K562 (cell line): ENCODE measurements at regions not wholly inside any gene's neighbourhood (a gene's known extent, or its start where the extent isn't known, plus 50 kb on each side); places are given as distances from the start of the nearest gene placed in this dataset.

Source experiments
- HMGXB4 ChIP-seq: sonication (generic); formaldehyde crosslinking; IDR thresholded peaks from 2 replicates; pipeline ENCODE4 v1.8.1; 2023; ENCODE audit warnings: mild to moderate bottlenecking, missing genetic modification reagents
- KDM2B ChIP-seq: fragments of 250-450 bp; sonication (Bioruptor Pico); IDR thresholded peaks from 2 replicates; pipeline ENCODE4 v1.8.0; 2021; ENCODE audit warnings: mild to moderate bottlenecking, moderate library complexity
- MBD1 ChIP-seq: fragments of 250-450 bp; sonication (Bioruptor Pico); IDR thresholded peaks from 2 replicates; pipeline ENCODE4 v1.8.0; 2022; ENCODE audit warnings: inconsistent platforms
- NCOA4 ChIP-seq: fragments of 450-650 bp; IDR thresholded peaks from 2 replicates; pipeline ENCODE4 v1.6.1; 2018; ENCODE audit warnings: mild to moderate bottlenecking; ENCODE audit not compliant: partially characterized antibody
- OTX1 ChIP-seq: fragments of 450-650 bp; formaldehyde crosslinking; IDR thresholded peaks from 2 replicates; pipeline ENCODE4 v1.4.0; 2022; ENCODE audit warnings: mild to moderate bottlenecking
- RAD51 ChIP-seq: fragments of 450-650 bp; IDR thresholded peaks from 2 replicates; pipeline ENCODE4 v1.7.1; 2016; ENCODE audit warnings: low read depth, mild to moderate bottlenecking, borderline replicate concordance
- TF ChIP-seq, protein P1 (sequence below): fragments of 450-650 bp; formaldehyde crosslinking; IDR thresholded peaks from 2 replicates; pipeline ENCODE4 v1.4.0; 2020; ENCODE audit warnings: mild to moderate bottlenecking, mixed read lengths

DNA sequence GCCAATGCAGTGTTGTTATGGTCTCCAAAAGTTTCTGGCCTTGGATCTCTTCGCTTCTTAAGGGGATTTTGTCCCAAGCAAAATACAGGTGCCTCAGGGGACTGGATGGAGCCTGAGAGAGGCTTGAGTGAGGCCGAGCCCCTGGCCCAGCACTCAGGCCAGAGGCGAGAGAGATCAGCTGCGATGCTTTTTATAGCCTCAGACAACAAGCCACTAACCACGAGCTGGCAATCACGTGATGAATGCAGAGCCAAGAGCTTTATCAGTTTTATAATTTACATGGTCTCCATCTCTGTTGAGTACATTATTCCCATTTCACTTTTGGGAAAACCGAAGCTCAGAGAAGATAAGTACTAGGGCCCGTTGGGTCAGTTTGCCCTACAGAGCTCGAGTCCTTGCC is 360.0 kb upstream of the CDH5 start (continued):
- TF ChIP-seq RAD51 = peak; percentile 39; the same call in 1 of the 2 replicates
- TF ChIP-seq HMGXB4 (CRISPR knock-in tag) = no peak
- no peak for TF ChIP-seq MBD1 (CRISPR knock-in tag)
- TF ChIP-seq, protein P1, sequence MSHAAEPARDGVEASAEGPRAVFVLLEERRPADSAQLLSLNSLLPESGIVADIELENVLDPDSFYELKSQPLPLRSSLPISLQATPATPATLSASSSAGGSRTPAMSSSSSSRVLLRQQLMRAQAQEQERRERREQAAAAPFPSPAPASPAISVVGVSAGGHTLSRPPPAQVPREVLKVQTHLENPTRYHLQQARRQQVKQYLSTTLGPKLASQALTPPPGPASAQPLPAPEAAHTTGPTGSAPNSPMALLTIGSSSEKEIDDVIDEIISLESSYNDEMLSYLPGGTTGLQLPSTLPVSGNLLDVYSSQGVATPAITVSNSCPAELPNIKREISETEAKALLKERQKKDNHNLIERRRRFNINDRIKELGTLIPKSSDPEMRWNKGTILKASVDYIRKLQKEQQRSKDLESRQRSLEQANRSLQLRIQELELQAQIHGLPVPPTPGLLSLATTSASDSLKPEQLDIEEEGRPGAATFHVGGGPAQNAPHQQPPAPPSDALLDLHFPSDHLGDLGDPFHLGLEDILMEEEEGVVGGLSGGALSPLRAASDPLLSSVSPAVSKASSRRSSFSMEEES (CRISPR knock-in tag) = peak; percentile 93
- TF ChIP-seq KDM2B (CRISPR knock-in tag) = no peak
- no peak for TF ChIP-seq OTX1
- no peak for TF ChIP-seq NCOA4
